HS-5 (cell line): ENCODE measurements at regions not wholly inside any gene's neighbourhood (a gene's known extent, or its start where the extent isn't known, plus 50 kb on each side); places are given as distances from the start of the nearest gene placed in this dataset.

Experiments used
- DNase-seq: peaks from one replicate; pipeline ENCODE4 v3.0.0-alpha.2; 2012; ENCODE audit warnings: low read depth

DNA sequence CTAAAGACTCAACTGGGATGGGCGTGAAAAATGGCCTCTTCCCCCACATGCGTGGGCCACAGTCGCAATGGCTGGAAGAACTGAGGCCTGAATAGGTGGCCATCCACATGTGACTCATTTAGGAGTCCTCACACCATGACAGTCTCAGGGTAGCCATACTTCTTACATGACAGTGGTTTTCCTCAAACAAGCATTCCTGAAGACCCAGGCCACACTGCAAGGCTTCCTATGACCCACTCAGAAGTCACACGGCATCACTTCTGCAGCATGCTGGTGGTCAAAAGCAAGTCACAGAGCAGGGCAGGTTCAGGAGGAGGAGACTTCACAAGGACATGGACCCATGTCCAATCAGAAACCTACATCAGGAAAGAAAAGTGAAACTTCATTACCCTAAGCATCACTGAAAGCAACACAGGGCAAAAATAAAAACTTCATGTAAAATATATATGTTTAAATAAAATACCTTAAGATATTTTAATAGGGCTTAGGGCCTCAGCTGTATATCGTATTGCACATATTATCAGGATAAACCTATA, 257.1 kb downstream of the OPA1 start:
- DNase-seq: no peak

DNA sequence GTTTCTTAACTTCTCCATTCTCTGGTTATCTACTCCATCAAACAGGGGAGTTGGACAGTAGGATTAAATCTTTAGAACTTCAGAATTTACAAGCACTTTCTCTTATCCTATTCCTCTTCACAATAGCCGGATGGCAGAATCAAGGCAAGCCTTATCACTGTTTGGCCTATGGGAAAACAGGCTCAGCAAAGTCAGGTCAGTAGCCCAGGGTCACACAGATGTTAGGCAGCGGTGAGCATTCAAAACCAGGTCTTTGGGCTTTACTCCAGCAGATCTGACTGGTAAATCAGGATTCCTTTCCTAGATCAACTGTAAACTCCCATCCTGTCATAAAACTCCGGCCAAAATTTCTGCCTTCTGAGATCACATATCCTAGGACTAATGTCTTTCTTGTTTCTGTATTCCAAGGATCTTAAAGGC, 258.4 kb downstream of the OPA1 start:
- DNase-seq: no peak

DNA sequence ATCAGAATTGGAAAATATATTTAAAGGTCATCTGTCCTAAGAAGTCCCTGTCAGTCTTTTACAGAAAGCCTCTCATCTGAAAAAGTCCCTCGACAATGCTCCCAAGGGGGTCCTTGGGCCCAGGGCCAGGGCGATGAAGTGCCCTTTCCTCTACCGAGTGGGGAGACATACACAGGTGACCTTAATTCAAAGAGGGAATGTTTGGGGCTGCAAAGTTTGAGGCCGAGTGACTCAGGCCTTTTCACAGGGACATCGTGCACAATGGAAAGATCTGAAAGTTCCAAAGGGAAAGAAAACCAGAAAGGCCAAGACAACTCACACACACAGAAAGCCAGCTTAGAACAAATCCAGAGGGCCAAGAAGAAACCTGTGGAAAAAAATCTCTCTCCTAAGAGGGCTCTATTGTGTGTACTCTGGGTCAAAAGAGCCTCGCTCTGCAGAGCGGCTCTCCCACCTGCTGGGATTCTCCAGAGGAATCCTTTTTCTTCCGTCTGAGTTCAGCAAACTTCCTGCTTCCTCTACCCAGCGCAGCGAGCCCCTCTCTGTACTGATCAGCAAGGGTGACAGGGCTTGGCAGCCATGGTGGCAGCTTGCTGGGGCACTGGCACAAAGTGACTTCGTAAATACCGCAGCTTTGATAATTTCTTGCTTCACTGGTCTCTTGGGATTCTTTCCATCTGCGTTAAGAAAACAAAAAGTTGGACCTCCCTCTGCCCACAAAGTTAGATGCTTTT, 259.1 kb downstream of the OPA1 start:
- DNase-seq: no peak

DNA sequence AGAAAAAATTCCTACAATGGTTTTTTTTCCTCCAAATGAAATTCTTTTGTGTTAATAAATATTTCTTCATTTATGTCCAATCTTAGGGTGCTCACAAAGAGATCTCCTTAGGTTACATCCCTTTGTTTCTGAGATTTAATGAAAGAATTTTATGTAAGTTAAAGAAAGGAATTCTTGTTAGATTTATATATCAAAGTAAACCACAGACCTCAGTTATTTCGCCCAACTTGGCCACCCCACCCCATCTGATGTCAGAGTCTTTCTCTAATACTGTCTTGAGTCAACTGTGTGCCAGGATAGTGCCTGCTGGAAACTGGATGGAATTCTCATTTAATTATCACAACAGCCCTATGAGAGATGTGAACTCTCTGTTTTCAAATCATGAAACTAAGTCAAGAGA, 259.9 kb downstream of the OPA1 start:
- no peak for DNase-seq

DNA sequence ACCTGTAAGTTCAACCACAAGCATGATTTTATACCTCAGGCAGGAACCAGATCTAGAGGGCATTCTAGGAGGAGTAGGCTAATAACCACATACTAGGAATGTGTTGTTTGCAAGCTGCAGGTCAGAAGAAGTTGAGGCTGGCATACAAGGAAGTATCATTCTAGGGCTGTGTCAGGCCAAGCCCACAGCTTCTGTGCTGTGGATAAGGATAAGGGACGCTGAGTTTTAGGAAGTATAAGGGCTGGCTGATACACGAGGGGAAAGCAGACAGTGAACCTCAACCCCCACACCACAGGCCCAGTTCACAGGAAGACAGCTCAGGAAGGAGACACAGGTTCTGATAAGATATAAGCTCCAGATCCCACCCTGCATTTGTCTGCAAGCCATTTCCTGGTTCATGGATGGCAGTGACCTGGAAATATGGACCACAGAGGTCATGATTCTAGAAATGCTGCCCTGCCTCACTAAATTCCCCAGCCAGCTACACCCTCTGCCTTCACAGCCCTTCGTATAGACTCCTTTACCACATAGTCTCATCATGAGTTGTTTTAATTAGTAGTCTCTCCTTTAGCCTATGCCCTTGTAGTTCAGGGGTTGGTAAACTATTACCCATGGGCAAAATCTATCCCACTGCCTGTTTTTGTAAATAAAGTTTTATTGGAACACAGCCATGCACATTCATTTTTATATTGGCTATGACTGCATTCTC, 260.7 kb downstream of the OPA1 start:
- no peak for DNase-seq

DNA sequence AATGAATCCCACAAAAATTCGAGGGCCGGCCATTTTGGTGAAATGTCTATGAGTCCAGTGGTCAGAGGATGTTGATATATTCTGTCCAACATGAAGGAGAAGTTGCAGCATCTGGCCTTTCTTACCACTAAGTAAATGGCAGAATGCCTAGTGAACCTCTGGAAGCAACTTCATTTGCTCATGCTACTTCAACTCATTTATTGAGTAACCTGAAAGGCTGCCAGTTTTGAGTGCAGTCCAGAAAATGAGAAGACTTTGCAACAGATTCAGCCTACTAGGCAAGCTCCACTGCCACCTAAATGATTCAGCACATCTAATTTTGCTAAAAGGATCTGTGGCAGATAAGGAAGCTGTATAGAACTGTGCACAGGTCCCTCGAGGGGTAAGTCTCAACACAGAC, 265.0 kb downstream of the OPA1 start:
- peak; percentile 78 for DNase-seq

DNA sequence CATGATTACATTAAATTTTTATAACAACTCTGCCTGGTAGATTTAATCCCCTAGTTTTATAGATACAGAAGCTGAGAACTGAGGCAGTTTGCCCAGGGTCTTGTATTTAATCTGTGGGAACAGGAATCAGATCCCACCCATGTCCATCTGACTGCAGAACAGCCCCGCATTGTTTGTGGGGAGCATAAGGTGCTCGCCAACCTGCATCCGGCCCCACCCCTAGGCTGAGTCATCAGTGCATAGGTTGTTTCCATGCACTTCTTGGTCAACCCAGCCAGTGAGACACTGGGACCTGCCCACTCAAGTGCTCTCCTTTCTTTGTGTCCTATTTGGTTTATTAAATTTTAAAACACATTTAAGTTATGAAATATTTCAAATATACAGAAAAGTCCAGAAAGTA, 266.2 kb downstream of the OPA1 start:
- DNase-seq: no peak

DNA sequence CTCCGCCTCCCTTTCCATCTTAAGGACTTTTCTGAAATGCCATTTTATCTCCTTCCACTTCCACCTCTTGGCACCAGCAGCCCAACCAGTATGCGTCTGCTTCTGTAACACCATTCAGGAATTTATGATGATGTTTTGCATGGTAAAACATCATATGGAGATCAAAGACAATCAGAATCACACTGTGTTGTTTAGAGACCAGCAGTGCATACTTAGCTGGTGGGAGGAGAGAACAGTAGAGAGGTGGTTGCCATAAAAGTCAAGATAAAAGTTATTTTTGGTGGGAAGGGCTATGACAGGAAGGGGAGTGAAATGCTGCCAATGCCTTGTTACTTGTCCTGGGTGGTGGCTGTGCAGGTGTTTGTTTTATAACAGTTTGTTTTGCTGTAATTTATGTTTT, 268.0 kb downstream of the OPA1 start:
- DNase-seq: no peak

DNA sequence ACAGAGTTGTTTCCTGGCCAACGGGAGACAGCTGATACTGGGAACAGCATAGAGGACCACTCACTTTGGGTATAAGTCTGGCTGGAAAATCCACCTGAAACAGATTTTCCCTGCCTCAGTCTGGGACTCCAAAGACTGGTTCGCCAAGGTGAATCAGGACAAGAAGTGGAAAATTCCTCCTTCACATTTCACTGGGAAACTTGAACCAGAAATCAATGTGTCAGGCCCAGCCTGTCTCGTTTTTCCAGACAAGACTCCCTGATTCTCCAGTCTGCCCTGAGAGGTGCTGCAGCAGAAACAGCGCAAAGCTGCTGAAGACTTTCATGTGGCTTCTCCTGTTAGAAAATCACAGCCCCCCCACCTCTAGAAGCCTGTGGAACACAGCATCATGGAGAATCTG, 269.8 kb downstream of the OPA1 start:
- no peak for DNase-seq

DNA sequence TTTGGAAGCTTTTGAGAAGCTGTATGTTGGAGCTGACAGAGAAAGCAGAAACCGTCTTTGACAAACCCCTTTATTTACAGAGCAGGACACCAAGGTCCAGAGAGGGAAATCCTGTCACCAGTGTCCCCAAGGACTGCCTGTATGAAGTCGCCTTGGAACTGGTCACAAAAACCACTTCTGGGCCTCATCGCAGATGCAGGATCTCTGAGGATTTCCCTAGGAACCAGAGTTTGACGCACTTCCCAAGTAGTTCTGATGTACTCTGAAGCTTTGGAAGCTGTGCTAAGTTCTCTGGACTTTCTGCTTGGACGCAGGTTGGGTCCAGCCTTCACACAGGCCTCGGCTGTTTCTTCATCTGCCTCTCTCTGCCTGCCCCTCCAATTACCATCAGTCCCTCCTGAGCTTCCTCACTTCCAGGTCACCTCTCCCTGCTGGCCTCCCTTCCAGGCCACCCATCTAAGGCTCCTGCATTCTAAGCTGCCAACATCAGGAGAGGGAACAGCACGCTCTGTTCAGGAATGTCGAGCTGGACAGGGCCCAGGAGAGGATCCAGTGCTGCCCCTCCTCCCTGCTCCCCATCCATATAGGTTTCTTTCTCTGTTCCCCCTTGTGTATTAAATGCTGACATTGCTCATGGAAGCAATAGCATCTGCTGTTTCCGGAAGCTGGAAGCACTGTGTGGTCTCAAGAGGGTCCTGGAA, 270.8 kb downstream of the OPA1 start:
- DNase-seq: no peak

DNA sequence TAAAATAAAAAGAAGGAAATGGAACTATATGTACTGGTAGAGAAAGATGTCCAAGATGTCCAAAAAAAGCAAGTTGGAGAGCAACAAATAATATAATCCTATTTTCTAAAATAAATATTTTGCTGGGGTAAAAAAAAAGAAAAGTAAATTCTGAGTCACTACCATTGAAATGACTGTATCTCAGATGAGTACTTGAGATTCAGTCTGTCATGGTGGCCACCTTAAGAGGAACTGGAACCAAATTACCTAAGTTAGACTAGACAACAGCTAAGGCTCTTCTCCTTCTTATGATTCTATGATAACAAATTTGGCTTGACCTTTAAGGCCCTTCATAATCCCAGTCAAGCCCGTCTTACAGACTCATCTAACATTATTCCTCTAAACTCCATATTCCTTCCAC, 270.6 kb upstream of the HES1 start:
- no peak for DNase-seq

DNA sequence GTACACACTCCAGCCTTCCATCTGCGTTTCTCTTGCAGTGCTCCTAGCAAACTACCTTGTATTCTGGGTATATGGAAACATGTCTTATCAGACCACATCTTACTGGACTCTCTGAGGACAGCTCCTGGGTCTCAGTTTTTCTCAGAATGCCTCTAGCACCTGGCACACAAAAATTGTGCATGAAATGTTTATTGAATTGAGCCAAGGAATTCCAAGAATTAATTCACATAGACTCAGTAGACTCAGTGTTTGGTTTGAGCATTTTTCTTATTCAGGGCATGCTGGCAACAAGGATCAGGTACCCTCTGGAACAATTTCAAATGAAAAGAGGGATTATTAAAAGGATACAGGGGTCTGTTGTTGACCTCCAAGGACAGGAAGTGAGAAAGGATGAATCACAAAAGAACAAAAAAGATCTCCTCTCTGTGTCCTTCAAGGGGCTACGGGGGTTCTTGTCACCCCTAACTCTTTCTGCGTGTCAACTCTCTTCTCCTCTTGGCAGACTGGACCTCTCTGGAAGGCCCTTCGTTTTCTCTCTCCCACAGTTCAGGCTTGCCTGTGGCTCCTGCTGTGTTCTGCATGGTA, 270.0 kb upstream of the HES1 start:
- DNase-seq: no peak

DNA sequence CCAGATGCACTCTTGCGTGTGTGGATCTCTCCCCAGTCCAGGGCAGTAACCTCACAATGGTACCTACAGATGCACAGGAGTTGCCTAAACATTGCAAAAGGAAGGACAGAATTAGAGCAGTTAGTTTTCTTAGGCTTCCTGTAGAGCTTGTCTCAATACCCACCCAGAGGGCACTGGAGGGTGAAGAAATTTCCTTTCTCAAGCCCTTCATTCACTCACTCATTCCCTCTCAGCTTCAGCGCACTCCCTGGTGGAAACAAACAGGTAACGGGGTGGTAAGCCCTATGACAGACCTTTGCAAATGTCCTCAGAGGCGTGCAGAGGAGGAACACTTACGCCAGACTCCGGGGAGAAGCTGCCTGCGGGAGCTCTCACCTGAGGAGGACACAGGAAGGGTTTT, 267.4 kb upstream of the HES1 start:
- DNase-seq: no peak

DNA sequence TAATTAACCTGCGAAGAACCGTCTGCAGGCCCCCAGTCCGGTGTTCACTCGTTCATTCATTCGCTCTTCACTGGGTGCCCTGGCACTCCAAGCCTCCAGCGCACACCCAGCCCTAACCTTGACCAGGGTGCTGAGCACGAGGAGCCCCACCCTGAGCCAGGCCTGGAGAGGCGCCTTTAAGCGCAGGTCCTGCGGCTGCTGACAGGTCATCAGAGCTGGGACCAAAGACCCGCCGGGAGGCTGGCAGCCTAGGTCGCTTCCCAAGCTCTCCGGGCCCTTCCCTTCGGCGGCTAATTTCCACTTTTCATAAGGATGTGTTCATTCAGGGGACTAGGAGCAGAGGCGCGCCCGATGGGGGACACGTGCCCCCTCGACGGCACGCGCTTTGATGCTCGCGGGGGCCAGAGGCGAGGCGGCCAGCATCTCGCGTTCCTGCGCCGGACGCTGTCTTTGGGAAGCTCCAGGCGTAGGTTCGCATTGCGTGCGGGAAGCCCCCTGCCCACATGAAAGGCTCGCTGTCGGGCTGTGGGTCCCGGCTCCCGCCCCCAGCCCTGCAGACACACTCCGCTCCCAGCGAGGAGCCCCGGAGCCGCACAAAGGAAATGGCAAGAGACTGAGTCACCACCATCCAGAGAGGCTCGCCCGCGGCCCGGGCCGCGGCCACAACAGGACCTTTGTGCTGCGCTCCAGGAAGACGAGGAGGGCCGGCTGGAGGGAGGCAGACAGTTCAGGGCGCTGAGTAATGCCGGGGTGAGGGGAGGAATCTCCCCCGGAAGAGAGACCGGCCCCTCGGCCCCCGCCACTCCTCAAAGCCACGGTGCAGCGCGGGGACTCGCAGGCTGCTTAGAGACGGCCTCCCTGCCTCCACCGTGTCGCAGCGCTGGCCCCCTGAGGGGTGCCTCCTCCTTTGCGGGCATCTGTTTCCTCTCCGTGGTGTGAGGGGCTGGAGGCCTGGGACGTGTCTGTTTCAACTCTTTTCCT, 266.4 kb upstream of the HES1 start:
- DNase-seq: peak; percentile 43

DNA sequence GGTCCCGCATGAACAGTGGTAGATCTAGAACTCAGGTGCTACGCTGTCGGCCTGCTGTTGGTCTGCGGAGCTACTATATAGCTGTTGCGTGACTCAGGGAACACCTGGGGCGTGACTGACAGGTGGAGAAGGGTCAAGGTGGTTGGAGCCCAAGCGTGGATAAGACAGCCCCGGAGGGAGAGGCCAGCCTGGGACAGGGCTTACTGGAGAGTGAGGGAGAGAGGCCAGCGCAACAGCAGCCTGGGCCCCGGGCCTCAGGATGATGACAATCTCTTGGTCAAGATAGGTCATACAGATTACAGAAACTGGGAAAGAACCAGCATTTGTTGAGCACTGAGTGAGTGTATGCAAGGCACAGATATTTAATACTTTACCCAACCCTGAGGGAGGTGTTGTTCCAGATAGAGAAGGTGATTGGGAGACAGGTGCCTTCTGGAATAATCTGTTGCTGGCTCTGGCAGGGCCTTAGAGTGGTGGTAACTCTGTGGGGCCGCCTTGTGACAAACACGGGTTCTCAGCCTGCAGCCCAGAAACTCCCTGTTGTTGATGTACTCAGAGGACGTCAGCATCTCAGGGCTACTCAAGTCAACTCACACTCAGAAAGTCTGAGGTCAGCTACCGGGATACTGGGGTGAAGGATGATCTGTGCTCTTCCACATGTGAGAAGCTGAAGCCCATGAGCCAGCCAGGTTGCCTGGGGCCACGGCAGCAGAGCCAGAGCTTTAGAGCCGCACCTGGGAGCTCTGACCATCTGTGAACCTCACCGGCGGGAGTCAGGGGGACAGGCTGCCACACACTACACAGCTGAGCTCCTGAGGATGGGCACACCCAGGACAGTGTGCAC, 265.4 kb upstream of the HES1 start:
- DNase-seq: no peak

DNA sequence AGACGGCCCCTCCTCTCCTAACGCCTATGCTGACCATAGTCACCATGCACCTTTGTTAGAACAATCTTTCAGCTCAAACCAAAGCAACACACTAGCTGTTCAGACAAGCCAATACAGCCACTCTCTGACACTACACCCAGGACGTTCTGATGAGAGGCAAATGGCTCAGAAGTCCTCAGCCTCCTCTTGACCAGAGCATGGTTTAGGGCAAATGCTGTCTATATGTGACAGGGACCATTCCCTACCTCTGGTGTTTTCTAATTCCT, 264.8 kb upstream of the HES1 start:
- no peak for DNase-seq

DNA sequence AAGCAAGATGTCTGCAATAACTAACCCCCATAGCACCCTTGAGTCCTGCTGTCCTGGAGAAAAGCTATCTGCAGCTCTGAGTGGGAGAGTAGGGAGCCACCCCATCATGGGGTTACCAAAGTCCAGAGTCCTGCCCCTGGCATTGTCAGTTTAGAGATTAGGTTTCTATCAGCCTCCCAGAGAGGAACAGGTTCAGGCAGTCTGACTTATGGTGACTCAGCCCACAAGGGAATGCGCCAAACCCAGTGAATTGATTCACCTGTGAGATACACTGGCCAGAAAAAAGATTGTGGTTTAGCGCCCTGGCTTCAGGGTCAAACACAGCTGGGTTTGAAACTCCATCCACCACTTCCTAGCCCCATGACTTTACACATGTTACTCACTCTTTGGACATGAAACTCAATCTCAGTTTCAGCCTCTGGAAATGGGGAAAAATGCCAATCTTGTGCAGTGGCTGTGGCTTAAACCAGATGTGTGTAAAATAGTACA, 263.6 kb upstream of the HES1 start:
- DNase-seq: peak; percentile 97

DNA sequence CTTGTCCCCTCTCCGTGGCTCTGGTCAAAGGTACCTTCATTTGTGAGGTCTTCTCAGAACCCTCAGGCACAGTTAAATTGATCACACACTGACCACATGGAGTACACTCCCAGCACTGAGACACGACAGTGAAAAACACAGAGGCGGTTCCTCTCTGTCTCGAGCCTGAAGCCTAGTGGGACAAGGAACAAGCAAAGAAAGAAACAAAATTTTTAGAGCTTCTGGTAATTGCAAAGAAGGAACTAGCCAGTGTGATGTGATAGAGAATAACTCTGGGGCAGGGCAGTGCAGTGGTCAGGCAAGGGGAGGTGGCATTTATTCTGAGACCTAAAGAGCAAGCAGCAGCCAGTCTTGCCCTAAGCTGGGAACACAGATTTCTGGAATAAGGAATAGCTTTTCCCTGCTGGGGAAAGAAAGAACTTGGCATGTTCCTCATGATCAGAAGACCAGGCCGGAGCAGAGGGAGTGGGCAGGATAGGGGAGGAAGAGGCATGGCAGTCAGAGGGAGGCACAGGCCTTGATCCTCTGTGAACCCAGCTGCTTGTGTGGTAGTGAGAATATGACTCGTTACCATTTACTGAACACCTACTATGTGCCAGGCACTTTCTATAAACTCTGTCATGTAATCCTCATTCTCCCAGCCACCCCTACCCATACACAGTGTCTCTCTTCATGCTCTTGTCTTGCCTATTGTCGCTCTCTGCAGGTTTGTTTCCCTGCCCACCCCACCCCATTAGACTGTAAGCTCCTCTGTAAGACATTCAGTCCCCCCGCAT, 262.3 kb upstream of the HES1 start:
- no peak for DNase-seq

DNA sequence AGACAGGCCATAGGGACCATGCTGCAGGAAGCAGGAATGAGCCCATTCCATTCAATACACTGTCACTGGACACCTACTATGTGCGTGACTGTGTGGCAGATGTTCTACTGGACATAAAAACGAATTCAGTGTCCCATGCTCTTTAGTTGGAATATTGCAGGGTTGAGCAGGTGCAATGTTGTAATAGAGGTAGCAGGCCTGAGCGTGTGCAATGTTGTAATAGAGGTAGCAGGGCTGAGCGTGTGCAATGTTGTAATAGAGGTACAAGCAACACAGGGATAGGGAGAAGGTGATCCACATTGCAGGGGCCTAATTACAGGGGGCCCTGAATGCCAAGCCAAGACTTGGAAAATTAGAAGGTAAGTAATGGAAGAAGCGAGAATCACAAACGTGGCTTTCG, 261.4 kb upstream of the HES1 start:
- no peak for DNase-seq
